COLO829 (cell line): ENCODE measurements at regions not wholly inside any gene's neighbourhood (a gene's known extent, or its start where the extent isn't known, plus 50 kb on each side); places are given as distances from the start of the nearest gene placed in this dataset.

ENCODE experiments used
- DNase-seq: peaks from one replicate; pipeline ENCODE4 v3.0.0; 2012; ENCODE audit warnings: low spot score

DNA sequence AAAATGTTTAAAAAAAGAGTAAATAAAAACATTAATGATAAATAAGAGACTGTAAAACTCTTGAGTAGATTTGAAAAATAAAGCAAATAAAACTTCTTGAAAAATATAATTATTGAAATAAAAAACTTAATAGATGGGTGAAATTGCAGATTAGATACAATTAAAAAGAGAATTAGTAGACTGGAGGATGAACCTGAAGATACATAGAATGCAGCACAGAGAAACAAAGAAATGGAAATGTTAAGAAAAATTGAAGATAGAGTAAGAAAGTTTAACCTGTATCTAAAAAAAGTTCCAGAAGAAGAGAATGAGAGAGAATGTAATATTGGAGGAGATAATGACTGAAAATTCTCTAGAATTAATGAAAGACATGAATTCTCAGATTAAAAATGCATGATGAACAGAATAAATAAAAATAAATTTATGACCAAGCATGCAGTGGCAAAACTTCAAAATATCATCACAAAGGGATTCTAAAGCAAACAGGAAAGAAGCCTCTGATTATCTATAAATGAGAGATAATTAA, 438.1 kb upstream of the CLINT1 start:
- DNase-seq = no peak

DNA sequence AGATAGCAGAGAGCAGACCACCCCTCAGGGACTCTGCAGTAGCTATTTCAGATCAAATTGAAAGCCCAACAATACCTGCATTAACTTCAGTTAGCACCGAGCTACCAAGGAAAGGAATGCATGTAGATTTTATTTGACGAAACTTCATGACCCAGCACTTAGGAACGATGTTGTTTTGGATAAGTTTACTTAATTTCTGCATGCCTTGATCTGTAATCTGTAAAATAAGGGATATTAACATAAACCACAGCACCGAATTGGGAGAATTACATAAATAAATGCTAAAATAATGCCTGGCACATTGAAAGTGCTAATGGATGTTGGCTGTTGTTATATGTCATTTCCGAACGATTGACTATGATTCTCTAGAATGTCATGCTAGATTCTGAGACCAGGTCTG, 435.8 kb upstream of the CLINT1 start:
- DNase-seq = no peak

DNA sequence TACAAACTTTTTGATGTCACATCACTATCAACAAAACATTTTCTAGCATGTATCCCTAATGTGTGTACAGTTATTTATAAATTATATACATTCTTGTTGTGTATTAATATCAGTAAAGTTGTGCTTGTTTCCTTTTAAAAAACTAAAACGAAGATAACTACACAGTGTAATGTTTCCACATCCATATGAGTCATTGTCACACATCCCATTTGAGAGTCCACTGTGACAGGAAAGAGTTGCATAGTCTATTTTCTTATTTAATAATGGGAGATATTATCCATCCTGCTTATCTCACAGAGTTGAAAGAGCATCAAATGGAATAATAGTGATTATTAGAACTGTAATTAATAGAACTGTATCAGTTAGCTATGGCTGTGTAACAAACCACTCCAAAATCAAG, 434.0 kb upstream of the CLINT1 start:
- DNase-seq = no peak

DNA sequence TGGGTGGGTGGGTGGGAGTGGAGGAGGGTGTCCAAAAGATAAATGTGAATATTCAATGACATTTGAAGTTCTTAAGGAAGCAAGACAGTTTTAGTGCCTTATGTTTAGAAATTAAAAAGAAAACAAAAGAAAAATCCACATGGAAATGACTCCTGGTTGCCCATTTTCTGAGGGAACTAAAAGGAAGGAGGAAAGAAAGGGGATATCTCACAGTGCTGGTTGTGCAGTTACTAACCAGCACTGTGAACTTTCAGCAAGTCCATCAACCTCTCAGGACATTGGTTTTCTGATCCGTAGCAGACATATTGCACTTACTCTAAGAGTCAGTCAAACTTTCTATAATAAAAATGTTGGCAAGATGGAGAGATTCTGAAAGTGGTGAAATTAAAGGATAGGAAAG, 431.0 kb upstream of the CLINT1 start:
- DNase-seq = no peak

DNA sequence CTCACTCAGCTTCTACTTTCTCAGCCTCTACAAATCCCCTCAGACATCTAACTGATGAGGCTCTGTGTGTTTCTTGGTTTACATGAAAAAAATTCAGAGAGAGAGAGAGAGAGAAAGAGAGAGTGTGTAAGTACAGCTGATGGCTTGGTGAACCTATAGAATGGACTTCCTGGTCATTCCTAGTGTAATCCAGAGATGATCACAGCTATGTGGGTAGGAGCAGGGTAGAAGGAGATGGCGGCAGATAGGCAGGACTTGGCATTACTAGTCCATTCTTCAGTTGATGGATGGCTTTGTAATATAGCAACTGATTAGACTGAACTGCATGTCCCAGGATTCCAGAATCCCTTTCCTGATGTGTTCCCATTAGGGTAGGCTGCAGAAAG, 429.3 kb upstream of the CLINT1 start:
- no peak for DNase-seq

DNA sequence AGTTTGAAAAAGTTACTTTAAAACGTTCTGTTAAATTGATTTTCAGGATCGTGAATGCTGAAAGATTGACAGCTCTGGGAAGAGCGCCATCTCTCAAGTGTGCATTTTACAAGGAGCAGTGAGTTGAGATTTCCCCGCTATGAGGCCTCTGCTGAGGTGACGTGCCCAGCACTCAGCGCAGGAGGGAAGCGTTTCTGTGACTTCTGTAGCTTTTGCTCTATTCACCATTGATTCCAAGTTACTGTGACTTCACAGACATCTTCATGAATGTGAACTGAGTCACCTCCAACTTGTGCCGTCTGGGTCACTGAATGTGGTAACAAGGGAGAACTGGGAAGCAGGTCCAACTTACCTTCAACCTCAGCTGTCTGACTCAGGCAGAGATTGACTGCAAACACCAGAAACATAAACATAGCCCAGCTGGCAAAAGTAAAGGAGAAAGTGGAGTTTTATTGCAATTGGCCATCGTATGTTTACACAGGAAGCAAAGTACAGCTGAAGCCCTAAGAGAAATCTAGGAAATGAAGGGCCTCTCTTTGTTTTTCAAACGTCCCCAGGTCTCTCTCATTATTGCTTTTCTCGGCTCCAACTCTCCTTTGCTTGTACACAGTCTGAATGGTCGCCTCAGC, 428.8 kb upstream of the CLINT1 start:
- DNase-seq = no peak

DNA sequence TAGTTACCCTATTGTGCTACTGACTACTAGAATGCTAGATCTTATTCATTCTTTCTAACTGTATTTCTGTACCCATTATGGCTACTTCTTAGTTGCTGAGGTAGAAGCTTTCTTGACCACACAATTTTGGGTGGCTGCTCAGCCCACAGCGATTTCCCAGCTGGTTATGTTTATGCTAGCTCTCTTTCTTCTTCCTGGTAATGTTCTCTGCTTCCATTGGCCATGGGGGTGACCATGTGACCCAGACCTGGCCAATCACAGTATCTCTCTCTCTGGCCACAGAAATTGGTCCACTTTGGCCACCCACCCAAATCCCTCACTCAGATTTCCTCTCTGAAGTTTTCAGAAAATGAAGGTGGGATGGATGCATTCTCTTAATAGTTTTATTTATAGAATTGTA, 427.9 kb upstream of the CLINT1 start:
- no peak for DNase-seq

DNA sequence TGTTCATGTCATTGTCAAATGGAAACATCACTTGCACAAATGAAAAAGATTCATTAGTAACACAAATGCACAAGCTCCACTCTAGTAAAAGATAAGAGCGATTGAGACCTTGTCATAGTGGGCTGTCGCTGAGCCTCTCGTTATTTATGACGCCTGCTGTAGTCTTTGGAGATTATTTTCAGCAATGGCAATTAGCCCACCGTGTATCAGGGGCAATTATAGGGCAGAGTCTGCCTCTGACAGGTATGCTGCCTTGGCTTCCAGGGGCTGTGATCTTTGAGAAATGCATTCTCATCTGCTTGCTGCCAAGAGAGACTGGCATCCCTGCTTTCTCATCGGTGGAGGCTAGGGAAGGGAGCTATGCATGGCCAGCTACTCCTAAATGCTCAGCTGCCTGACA, 426.8 kb upstream of the CLINT1 start:
- DNase-seq = no peak

DNA sequence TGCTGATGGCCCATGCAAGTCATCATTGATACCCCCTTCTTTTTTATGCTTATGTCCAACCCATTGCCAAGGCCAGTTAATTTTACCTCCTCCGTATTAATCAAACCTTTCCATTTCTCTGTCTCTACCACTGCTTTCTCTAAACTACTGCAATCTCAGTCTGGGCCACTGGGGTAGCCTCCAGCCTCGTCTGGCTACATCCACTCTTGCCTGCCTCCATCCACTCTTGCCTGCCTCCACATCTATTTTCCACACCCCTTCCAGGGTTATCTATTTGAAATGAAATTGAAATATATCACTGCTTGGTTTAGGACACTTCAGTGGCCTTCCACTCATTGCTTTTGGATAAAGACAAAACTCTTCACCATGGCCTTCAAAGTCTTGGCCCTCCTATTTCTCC, 425.3 kb upstream of the CLINT1 start:
- DNase-seq = no peak

DNA sequence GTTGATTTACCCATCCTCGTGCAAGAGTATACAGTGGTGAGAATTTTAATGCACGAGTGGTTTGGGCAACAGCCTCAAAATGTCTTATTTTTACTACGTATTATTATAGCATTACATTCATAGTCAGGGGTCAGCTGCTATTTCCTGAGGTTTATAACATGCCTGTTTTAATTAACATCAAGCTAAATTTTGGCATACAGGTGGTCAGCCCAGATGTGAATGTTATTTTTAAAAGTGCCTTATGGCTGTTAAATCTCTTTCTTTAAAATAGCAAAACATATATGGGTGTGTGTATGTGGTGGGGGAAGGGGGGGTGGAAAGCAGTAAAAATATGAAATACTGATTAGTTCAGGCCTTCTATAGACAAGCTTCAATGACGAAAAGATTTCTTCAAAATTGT, 424.5 kb upstream of the CLINT1 start:
- DNase-seq = no peak

DNA sequence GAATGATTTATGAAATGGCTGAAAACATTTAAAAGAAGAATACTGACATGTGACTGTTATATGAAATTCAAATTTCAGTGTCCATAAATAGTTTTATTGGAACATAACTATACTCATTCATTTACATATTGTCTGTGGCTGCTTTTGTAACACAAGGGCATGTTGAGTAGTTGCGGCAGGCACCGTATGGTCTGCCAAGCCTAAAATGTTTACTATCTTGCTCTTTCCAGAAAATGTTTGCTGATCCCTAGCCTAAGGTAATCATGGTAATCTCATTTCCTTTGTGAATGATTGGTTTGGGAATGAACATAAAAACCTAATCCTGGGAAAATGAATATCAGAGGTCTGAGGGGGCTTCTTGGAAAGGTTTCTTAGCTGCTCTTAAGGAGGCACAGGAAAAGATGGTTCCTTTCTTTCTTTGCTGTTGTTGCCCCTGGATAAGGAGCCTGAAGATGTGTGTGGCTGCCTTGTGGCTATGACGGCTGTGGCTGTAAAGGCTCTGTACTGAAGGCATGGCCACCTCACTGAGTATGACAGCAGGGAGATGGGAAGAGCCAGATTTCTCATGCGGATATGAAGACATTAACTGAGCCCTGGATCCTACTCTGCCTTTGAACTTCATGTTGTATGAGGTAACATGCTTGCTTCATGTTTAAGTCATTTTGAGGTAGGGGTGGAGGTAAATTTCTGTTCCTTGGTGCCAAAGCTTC, 419.4 kb upstream of the CLINT1 start:
- no peak for DNase-seq

DNA sequence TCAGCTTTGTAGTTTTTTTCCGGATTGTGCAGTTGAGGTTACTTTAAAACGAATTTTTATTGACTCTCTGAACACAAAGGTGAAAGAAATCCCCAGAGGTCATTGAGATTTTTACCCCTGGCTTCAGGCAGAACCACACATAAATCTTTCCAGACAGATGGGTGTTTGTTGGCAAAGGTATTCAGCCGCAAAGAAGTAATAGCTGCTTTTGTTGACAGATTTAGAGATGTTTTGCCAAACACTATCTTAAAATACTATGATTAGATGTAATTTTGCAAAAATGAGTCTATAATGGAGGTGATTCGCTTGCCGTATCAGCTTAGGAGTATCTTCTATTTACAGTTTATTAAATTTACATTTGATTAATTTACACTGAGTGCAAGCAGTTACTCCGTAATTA, 418.3 kb upstream of the CLINT1 start:
- DNase-seq = no peak

DNA sequence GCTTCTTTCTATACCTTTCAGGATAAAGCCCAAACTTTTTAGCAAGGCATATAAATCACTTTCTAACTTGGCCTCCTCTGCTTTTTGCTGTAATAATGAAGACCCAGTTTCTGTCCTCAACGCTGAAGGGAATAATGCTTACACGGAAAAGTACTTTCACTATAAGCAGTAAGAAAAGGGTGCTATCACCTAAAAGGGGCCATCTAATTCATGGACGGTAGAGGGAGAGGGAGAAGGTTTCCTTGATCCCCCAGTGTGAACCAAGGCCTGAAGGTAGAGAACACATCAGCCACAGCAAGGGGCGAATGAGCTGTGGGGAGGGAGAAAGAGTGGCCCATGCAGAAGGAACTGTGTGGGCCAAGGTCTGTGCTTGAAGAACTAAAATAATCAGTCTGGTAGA, 417.7 kb upstream of the CLINT1 start:
- DNase-seq = no peak

DNA sequence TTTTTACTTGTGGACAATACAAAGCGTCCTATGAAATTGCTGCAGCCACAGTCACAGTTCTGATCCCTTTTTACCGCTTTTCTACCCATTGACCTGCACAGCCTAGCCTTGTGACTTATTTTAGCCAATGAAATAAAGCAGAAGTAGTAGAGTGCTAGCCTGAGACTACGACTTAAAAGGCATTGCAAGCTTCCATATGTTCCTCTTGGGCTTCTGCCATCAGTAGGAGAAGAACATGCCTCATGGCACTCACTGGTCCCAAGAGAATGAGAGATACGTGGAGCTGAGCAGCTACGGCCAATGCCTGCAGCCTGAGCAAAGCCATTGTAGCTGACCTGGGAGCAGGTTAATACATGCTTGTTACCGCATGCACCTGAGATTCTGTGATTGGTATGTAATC, 416.6 kb upstream of the CLINT1 start:
- DNase-seq = no peak

DNA sequence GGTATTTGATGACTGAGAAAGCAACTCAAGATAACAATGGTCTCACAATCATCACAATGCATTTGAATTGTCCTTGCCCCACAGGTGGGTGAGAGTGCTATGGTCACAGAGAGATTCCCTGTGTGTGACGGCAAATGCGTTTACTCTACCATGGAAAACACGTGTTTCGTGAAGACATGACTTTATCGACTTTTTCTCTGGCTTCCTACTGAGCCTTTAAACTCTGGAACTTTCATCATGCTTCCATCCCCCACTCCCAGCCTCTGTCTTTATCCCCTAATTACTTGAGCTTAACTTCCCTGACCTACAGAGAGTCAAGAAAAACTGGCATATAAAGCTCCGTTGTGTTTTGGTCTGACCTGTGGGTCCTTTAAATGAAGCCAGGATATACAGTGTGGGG, 414.1 kb upstream of the CLINT1 start:
- DNase-seq = no peak

DNA sequence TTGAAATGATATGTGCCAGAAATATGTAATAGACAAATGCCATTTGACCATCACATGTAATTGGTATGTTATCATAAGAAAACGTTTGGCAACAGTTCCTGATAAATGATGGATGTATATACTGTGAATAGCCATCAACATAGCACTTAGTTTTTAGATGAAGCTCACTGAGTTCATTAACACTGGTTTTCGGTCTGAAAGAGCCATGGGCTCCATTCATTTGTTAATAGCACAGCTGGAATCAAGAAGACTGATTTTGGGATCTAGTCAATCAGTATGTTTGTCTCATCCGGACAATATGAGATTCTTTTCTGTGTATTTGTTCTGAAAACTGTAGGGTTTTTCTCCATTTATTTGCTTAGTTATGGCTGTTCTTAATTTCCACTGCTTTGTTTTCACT, 413.5 kb upstream of the CLINT1 start:
- no peak for DNase-seq

DNA sequence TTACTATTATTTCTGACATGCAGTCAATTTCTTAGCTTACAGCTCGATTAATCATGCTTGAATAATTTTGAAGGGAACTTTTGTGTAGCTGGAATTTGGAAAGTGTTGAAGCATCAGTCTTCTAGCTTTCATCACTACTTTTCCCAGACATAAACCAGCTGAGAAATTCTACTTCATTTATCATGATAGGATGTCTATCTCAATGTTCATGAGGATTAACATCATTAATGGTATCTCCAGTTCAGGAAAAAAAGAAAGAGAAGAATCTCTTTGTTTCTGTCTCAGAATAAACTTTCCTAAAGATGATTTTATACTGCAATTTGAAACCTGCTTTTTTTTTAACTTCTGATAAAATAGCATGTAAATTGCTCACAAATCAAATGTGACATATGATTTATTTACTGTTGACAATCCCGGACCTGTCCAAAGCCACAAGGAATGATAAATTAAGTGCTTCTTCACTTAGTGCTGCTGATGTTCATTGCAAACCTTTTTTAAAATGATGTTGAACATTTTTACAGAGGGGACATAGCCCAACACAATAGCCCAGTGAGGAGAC, 412.1 kb upstream of the CLINT1 start:
- DNase-seq = no peak

DNA sequence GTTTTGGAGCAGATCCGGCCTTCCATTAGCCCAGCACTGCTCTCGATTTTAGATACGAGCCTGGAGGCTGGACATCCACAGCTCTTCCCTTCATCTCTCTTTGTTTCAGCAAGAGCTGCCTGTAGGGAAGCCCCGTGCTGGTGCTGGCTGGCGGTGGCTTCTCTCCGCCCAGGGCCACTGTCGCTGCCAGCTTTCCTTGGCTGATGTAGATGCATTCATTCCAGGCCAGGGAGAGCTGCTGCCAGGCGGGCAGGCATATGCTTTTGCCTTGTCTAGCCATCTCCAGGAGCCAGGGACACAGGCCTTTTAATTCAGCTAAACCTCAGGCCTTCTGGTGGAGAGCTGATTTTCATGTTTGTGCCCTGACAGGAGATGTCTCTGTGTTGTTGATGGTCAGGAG, 409.3 kb upstream of the CLINT1 start:
- DNase-seq = no peak

DNA sequence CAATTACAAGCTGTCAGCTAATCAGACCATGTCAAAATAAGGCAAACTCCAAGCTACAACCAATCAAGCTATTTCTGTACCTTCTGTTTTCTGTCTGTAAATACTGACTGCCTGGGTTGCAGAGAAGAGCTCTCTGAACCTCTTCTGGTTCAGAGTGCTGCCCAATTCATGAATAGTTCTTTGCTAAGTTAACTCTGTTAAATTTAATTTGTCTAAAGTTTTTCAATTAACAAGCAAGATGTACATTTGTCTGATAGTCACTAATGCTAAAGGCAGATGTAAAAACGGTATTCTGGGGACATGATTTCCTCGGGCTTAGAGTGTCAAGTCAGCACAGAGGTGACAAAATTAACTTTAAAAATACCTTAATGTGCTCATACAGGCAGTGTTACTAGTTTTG, 408.3 kb upstream of the CLINT1 start:
- no peak for DNase-seq

DNA sequence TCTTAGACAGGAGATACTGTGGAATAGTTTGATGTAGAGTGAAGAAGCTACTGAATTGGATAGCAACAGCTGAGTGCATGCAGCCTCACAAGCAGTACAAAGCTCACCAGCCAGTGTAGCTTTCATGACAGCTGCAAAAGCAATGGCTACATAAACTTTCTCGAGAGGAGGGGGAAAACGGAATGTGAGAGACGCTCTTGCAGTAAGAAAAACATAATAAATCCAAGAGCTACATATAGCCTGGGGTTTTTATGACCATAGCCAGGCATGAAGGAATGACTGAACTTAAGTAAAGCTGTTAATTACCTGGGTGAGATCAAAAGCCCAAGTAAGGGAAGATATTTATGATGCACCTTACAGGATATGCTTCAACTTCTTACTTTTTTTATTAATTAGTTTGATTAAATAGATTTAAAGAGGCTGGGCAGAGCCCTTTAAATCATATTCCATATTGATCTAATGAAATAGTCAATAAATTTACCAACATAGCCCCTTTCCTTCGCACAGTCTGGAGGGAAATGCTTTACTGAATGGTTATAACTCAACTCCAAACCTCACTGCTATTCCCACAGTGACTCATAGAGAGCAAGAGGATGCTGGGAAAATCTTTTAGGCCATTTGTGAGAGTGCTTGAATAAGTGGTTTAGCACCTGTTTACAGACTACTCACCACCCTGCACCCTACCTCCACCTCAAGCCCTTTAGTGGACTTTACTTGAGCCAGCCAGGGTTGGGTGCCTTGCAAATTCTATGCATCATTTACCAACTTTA, 407.2 kb upstream of the CLINT1 start:
- no peak for DNase-seq

DNA sequence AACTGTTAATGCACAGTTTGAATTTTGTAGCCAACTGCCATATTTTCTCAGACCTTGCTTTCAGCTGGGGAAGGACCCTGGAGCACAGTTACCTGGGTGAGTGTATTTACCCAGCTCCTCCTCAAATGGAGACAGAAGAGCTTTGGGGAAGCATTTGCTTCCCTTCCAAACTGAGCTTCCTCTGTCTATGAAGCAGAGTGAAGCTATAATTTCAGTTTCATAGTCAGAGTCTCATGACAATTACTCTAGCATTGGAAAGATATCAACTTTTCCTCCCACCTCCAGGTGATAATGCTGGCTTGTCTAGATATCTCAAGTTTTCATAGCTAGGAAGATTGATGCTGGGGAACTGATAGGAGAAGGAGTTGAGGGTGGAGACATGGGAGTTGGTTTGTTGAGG, 406.4 kb upstream of the CLINT1 start:
- no peak for DNase-seq

DNA sequence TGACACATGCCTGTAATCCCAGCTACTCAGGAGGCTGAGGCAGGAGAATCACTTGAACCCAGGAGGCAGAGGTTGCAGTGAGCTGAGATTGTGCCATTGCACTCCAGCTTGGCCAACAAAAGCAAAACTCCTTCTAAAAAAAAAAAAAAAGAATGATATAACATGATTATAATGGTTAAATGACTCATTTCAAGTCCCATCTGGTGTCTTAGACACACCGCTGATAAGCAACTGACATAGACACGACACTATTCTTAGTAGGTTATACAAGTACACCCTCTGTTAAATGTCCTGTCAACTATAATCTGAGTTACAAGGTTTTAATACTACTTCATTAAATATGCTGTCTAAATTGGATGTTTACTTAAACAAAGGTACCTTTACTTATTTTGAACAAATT, 405.3 kb upstream of the CLINT1 start:
- DNase-seq = no peak
